Pons (tissue), 1 donor: ENCODE measurements at regions not wholly inside any gene's neighbourhood (a gene's known extent, or its start where the extent isn't known, plus 50 kb on each side); places are given as distances from the start of the nearest gene placed in this dataset.

Source experiments
- DNase-seq: peaks from one replicate; pipeline ENCODE4 v3.0.0-alpha.2; 2016; ENCODE audit warnings: low spot score

GRCh38 chr16:86914876-86915717 lies 336.7 kb downstream of the FOXL1 start:
- DNase-seq: no peak

- DNase-seq: no peak
These were observed 339.4 kb downstream of the FOXL1 start for GRCh38 chr16:86917471-86918365.

GRCh38 chr16:86918637-86919036 lies 340.3 kb downstream of the FOXL1 start:
- no peak for DNase-seq

- no peak for DNase-seq
These were observed 340.7 kb downstream of the FOXL1 start for GRCh38 chr16:86919078-86919477.

- DNase-seq: no peak
These were observed 341.4 kb downstream of the FOXL1 start for GRCh38 chr16:86919578-86920305.

- no peak for DNase-seq
These were observed 342.9 kb downstream of the FOXL1 start for GRCh38 chr16:86921289-86921688.

GRCh38 chr16:86922311-86922710 lies 344.0 kb downstream of the FOXL1 start:
- DNase-seq: no peak

- DNase-seq: no peak
These were observed 345.3 kb downstream of the FOXL1 start for GRCh38 chr16:86923656-86924055.

- DNase-seq: no peak
These were observed 346.2 kb downstream of the FOXL1 start for GRCh38 chr16:86924537-86924936.

- no peak for DNase-seq
These were observed 346.9 kb downstream of the FOXL1 start for GRCh38 chr16:86925067-86925791.

GRCh38 chr16:86926181-86927094 lies 348.1 kb downstream of the FOXL1 start:
- DNase-seq: no peak

GRCh38 chr16:86927699-86928098 lies 349.4 kb downstream of the FOXL1 start:
- no peak for DNase-seq

GRCh38 chr16:86928523-86929011 lies 350.2 kb downstream of the FOXL1 start:
- DNase-seq: no peak

- no peak for DNase-seq
These were observed 350.9 kb downstream of the FOXL1 start for GRCh38 chr16:86929057-86929871.

- DNase-seq: no peak
These were observed 351.7 kb downstream of the FOXL1 start for GRCh38 chr16:86930001-86930400.

GRCh38 chr16:86930663-86931373 lies 352.5 kb downstream of the FOXL1 start:
- DNase-seq: no peak

- DNase-seq: no peak
These were observed 353.1 kb downstream of the FOXL1 start for GRCh38 chr16:86931410-86931941.

- DNase-seq: no peak
These were observed 354.0 kb downstream of the FOXL1 start for GRCh38 chr16:86932130-86932982.
